ENCODE measurements at regions not wholly inside any gene's neighbourhood (a gene's known extent, or its start where the extent isn't known, plus 50 kb on each side); places are given as distances from the start of the nearest gene placed in this dataset.

- no peaks in the 10 kb centered on the region for H3K36me3 Mint-ChIP-seq (ENCODE audit: low read depth)
- H3K27ac Mint-ChIP-seq: no peak overlapping the region
- TF ChIP-seq CTCF (IDR thresholded peaks at IDR 0.05): no peak
- H3K4me3 Mint-ChIP-seq: no peak overlapping the region
- no peak for DNase-seq
- H3K27me3 Mint-ChIP-seq: peaks cover 16% of the 10 kb centered on the region
- H3K9me3 Mint-ChIP-seq: no peaks in the 10 kb centered on the region
- intact Hi-C loops (cut with micrococcal nuclease): no loop called here
- H3K4me1 Mint-ChIP-seq (ENCODE audit: low read depth): no peaks in the 10 kb centered on the region
- ChIA-PET POLR2A (no interaction called here), CTCF (no interaction called here)
- no peak for ATAC-seq
Observed at GRCh38 chr9:88782931-88783710, 208.1 kb upstream of the S1PR3 start.

DNA sequence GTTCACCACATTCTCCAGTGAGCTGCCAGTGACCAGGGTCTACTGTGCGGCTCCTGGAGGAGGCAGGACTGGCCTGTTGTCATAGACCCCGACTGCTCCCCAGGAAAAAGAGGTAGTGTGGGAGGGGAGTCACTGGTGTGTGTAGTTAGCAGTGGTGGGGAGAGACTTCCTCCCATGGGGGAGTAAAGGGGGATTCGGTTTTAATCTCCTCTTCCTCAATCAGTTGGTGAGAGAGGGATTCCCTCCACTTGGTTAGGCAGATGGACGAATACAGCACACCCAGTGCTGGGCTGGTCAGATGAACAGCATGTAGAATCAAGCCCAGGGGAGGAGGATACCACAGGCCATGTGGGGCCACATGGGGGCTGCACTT is 207.6 kb upstream of the S1PR3 start:
- H3K27ac Mint-ChIP-seq: no peak overlapping the region
- no peaks in the 10 kb centered on the region for H3K9me3 Mint-ChIP-seq
- no peak for TF ChIP-seq CTCF (IDR thresholded peaks at IDR 0.05)
- POLR2A ChIA-PET: no interaction called here
- peaks cover 20% of the 10 kb centered on the region for H3K27me3 Mint-ChIP-seq
- DNase-seq: no peak
- CTCF ChIA-PET: no interaction called here
- no peaks in the 10 kb centered on the region for H3K4me1 Mint-ChIP-seq (ENCODE audit: low read depth)
- no peaks in the 10 kb centered on the region for H3K36me3 Mint-ChIP-seq (ENCODE audit: low read depth)
- intact Hi-C loops (cut with micrococcal nuclease): no loop called here
- ATAC-seq: no peak
- H3K4me3 Mint-ChIP-seq: no peak overlapping the region

GRCh38 chr9:88784960-88785359 is 206.3 kb upstream of the S1PR3 start:
- CTCF ChIA-PET: no interaction called here
- TF ChIP-seq CTCF (IDR thresholded peaks at IDR 0.05): no peak
- Mint-ChIP-seq H3K4me1 (ENCODE audit: low read depth) (no peaks in the 10 kb centered on the region), H3K9me3 (no peaks in the 10 kb centered on the region), H3K27me3 (peaks cover 20% of the 10 kb centered on the region), H3K4me3 (no peak overlapping the region), H3K27ac (no peak overlapping the region), H3K36me3 (ENCODE audit: low read depth) (no peaks in the 10 kb centered on the region)
- no peak for DNase-seq
- ATAC-seq: no peak
- intact Hi-C loops (cut with micrococcal nuclease): no loop called here
- POLR2A ChIA-PET: no interaction called here

- POLR2A ChIA-PET: no interaction called here
- no peak for TF ChIP-seq CTCF (IDR thresholded peaks at IDR 0.05)
- peaks cover 20% of the 10 kb centered on the region for H3K27me3 Mint-ChIP-seq
- DNase-seq: no peak
- H3K27ac Mint-ChIP-seq: no peak overlapping the region
- H3K4me3 Mint-ChIP-seq: no peak overlapping the region
- no peaks in the 10 kb centered on the region for H3K36me3 Mint-ChIP-seq (ENCODE audit: low read depth)
- CTCF ChIA-PET: interaction anchor here (0.5 to 1.2 kb wide), 2 partner anchors 21 to 29 kb away, joined by 3 read pairs; no protein-coding TSS in a partner anchor
- H3K9me3 Mint-ChIP-seq: no peaks in the 10 kb centered on the region
- intact Hi-C loops (cut with micrococcal nuclease): no loop called here
- no peak for ATAC-seq
- peaks cover 3% of the 10 kb centered on the region for H3K4me1 Mint-ChIP-seq (ENCODE audit: low read depth)
Observed at GRCh38 chr9:88786291-88787079, 204.8 kb upstream of the S1PR3 start.

- no peak overlapping the region for H3K4me3 Mint-ChIP-seq
- H3K27ac Mint-ChIP-seq: no peak overlapping the region
- intact Hi-C loops (cut with micrococcal nuclease): no loop called here
- ATAC-seq (no peak), DNase-seq (no peak)
- POLR2A ChIA-PET: no interaction called here
- TF ChIP-seq CTCF (IDR thresholded peaks at IDR 0.05): no peak
- CTCF ChIA-PET: no interaction called here
- peaks cover 9% of the 10 kb centered on the region for H3K27me3 Mint-ChIP-seq
- H3K4me1 Mint-ChIP-seq (ENCODE audit: low read depth): peaks cover 12% of the 10 kb centered on the region
- H3K36me3 Mint-ChIP-seq (ENCODE audit: low read depth): no peaks in the 10 kb centered on the region
- no peaks in the 10 kb centered on the region for H3K9me3 Mint-ChIP-seq
Observed at GRCh38 chr9:88789785-88790184, 201.5 kb upstream of the S1PR3 start.

Measured in activated CD8-positive, alpha-beta T cell treated with anti-CD3 and anti-CD28 coated beads for 36 hours (primary cell).